AG10803 (cell line): ENCODE measurements at regions not wholly inside any gene's neighbourhood (a gene's known extent, or its start where the extent isn't known, plus 50 kb on each side); places are given as distances from the start of the nearest gene placed in this dataset.
"Not testable (repeated sequence)": the region's sequence is repeated elsewhere in the genome, so short reads cannot be mapped to it uniquely, and the experiment has no call there.

Experiments used
- DNase-seq: peaks from one replicate; pipeline ENCODE4 v3.0.0; 2010; ENCODE audit warnings: low read depth
- H3K4me3 ChIP-seq: 2 replicates; pipeline ENCODE4 v1.5.1; 2011; ENCODE audit warnings: mild to moderate bottlenecking, low read length, control low read depth
- CTCF ChIP-seq: conservative IDR thresholded peaks from 2 replicates; pipeline ENCODE4 v1.5.1; 2011; ENCODE audit warnings: mild to moderate bottlenecking, low read length, control low read depth, inconsistent platforms

GRCh38 chr9:104293877-104294276, 199.8 kb downstream of the SMC2 start:
- no peak for TF ChIP-seq CTCF
- no peak for DNase-seq
- H3K4me3 ChIP-seq: no peak overlapping the region

DNA sequence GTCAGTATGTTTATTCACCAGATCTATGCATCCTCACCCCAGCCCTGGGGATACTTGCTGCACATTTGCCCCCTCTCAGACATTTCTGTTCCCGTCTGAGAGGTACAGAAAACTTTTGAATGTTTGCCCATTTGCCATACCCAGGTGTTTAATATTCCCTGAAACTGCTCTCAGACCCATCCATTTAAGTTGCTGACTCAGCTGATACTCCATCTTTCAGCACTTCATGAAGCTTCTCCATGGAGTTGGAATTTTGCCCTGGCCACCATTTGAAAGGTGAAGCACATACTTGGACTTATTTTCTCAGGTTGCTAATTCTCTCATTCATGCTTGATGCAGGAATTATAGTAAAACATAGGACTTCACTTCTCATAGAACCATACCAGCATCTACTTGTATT, 203.9 kb upstream of the OR13F1 start:
- H3K4me3 ChIP-seq: no peak overlapping the region
- TF ChIP-seq CTCF: no peak
- DNase-seq: no peak

- no peak for TF ChIP-seq CTCF
- no peak overlapping the region for H3K4me3 ChIP-seq
- no peak for DNase-seq
These were observed 202.3 kb upstream of the OR13F1 start for GRCh38 chr9:104301755-104302154.

DNA sequence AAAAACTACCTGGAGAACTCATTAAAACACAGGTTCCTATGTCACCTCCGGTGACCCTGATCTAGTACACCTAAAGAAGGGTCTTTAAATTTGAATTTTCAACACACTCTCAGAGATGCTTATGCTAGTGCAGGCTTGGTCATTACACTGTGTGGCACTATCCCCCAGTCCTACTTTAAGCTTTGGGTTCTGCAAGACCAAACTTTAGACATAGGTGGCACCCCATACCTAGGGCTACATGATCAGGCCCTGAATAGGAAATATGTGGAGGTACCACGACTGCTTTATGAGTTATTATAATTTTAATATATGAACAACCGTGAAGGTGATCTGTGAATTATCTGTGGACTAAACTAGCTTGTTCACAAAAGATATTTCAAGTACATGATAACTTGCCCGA, 201.3 kb upstream of the OR13F1 start:
- TF ChIP-seq CTCF: no peak
- no peak for DNase-seq
- H3K4me3 ChIP-seq: no peak overlapping the region

GRCh38 chr9:104304925-104305324, 199.1 kb upstream of the OR13F1 start:
- DNase-seq: no peak
- no peak for TF ChIP-seq CTCF
- H3K4me3 ChIP-seq: no peak overlapping the region

DNA sequence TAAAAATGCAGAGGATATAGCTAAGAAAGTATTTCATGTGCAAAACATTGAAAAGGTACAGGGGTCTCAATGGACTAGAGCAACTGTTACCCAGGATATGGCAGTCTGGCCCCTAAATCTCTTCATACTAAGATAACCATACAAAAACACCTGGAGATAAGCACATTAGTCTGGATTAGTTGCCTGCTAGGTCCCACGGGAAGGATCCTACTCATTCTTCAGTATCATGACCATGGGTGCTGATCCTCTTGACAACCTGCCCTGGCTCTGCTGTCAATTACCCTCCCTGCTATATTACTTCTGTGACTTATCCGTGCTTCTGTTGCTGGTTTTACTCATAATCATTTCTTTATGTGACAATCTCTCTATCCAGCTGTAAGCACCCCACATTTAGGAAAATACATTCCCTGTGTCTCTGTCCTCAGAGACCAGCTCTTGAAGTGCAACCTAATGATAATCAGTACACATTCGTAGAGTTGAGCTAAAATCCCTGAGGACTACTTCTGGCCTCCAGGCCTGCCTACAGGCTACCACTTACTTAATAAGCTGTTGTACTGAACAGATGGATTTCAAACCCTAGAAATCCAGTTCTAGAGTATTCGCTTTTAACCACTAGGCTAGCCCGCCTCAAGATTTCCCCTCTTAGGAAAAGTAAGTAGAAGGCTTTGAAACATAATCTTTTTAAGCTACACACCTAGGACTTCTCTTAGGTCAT, 190.5 kb upstream of the OR13F1 start:
- TF ChIP-seq CTCF: no peak

DNA sequence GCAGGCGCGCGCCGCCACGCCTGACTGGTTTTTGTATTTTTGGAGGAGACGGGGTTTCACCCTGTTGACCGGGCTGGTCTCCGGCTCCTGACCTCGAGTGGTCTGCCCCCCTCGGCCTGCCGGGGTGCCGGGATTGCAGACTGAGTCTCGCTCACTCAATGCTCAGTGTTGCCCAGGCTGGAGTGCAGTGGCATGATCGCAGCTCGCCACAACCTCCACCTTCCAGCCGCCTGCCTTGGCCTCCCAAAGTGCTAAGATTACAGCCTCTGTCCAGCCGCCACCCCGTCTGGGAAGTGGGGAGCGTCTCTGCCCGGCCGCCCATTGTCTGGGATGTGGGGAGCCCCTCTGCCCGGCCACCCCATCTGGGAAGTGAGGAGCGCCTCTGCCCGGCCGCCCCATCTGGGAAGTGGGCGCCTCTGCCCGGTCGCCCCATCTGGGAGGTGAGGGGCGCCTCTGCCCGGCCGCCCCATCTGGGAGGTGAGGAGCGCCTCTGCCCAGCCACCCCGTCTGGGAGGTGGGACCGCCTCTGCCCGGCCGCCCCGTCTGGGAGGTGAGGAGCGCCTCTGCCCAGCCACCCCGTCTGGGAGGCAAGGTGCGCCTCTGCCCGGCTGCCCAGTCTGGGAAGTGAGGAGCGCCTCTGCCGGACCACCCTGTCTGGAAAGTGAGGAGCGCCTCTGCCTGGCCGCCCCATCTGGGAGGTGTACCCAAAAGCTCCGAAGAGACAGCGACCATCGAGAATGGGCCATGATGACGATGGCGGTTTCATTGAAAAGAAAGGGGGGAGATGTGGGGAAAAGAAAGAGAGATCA, 187.7 kb upstream of the OR13F1 start:
- H3K4me3 ChIP-seq, DNase-seq: not testable (repeated sequence)

More for the DNA sequence above, 190.5 kb upstream of the OR13F1 start:
- H3K4me3 ChIP-seq: no peak overlapping the region
- no peak for DNase-seq
